T follicular helper cell (primary cell): ENCODE measurements at regions not wholly inside any gene's neighbourhood (a gene's known extent, or its start where the extent isn't known, plus 50 kb on each side); places are given as distances from the start of the nearest gene placed in this dataset.

Experiments used
- DNase-seq: peaks from one replicate; pipeline ENCODE4 v3.0.0-alpha.2; 2020; ENCODE audit warnings: low read depth

GRCh38 chr22:49289822-49290679 is 537.6 kb downstream of the BRD1 start:
- no peak for DNase-seq

- no peak for DNase-seq
These were observed 541.4 kb downstream of the BRD1 start for GRCh38 chr22:49286181-49286760.

- DNase-seq, result no peak
These were observed 542.7 kb downstream of the BRD1 start for GRCh38 chr22:49284931-49285330.

- DNase-seq, result no peak
These were observed 543.5 kb downstream of the BRD1 start for GRCh38 chr22:49284056-49284784.

GRCh38 chr22:49282596-49282995 is 545.1 kb downstream of the BRD1 start:
- DNase-seq, result no peak

GRCh38 chr22:49281467-49282340 is 546.0 kb downstream of the BRD1 start:
- no peak for DNase-seq

- no peak for DNase-seq
These were observed 549.3 kb downstream of the BRD1 start for GRCh38 chr22:49278340-49278739.

- no peak for DNase-seq
These were observed 551.1 kb downstream of the BRD1 start for GRCh38 chr22:49276567-49276966.

GRCh38 chr22:49274754-49275380 is 552.8 kb downstream of the BRD1 start:
- DNase-seq, result no peak

GRCh38 chr22:49272546-49273125 is 555.0 kb downstream of the BRD1 start:
- DNase-seq, result no peak

GRCh38 chr22:49271831-49272230 is 555.8 kb downstream of the BRD1 start:
- DNase-seq, result no peak

- DNase-seq, result no peak
These were observed 556.3 kb downstream of the BRD1 start for GRCh38 chr22:49271369-49271727.

GRCh38 chr22:49270595-49271368 is 556.9 kb downstream of the BRD1 start:
- DNase-seq, result no peak

- DNase-seq, result no peak
These were observed 557.7 kb downstream of the BRD1 start for GRCh38 chr22:49269928-49270327.

GRCh38 chr22:49269371-49269770 is 558.3 kb downstream of the BRD1 start:
- DNase-seq, result no peak

GRCh38 chr22:49268924-49269323 is 558.7 kb downstream of the BRD1 start:
- no peak for DNase-seq

- DNase-seq, result no peak
These were observed 559.7 kb downstream of the BRD1 start for GRCh38 chr22:49267996-49268395.

- DNase-seq, result no peak
These were observed 560.8 kb downstream of the BRD1 start for GRCh38 chr22:49266561-49267519.

GRCh38 chr22:49264696-49265095 is 563.0 kb downstream of the BRD1 start:
- no peak for DNase-seq
